HCT116 (cell line): ENCODE measurements at regions not wholly inside any gene's neighbourhood (a gene's known extent, or its start where the extent isn't known, plus 50 kb on each side); places are given as distances from the start of the nearest gene placed in this dataset.

Experiments
- EGR1 ChIP-seq: IDR thresholded peaks from 2 replicates; pipeline ENCODE4 v1.6.1; 2012; ENCODE audit warnings: low read depth
- ELF1 ChIP-seq: IDR thresholded peaks from 2 replicates; pipeline ENCODE4 v1.6.1; 2012; ENCODE audit warnings: low read depth, borderline replicate concordance
- EZH2phosphoT487 ChIP-seq: fragments of 200-600 bp; IDR thresholded peaks from 2 replicates; pipeline ENCODE4 v1.6.1; 2018; ENCODE audit warnings: antibody characterized with exemption, borderline replicate concordance
- JUND ChIP-seq: IDR thresholded peaks from 2 replicates; pipeline ENCODE4 v1.6.1; 2012
- MAX ChIP-seq: IDR thresholded peaks from 2 replicates; pipeline ENCODE4 v1.6.1; 2012
- POLR2A ChIP-seq: IDR thresholded peaks from 2 replicates; pipeline ENCODE4 v1.7.0; 2011; ENCODE audit warnings: borderline replicate concordance; ENCODE audit not compliant: insufficient read depth, insufficient read length; ENCODE audit errors: extremely low read depth
- POLR2AphosphoS5 ChIP-seq: IDR thresholded peaks from 2 replicates; pipeline ENCODE4 v1.6.1; 2011; ENCODE audit warnings: mild to moderate bottlenecking, low read depth, low read length, moderate library complexity
- SRF ChIP-seq: IDR thresholded peaks from 2 replicates; pipeline ENCODE4 v1.6.1; 2012; ENCODE audit warnings: low read depth
- TCF7L2 ChIP-seq: IDR thresholded peaks from 2 replicates; pipeline ENCODE4 v1.7.0; 2011; ENCODE audit warnings: borderline replicate concordance, inconsistent platforms; ENCODE audit not compliant: insufficient read depth, insufficient read length; ENCODE audit errors: extremely low read depth
- TF ChIP-seq, protein P1 (sequence below), 3 experiments: fragments of 200-600 bp in 1 of 3; sonication (generic) in 1 of 3; IDR thresholded peaks in 2 of 3; conservative IDR thresholded peaks in 1 of 3; 2 replicates each; pipeline ENCODE4 v1.5.1; 2012 to 2017; ENCODE audit warnings: low read depth in 2 of 3, low read length in 2 of 3, antibody characterized with exemption in 1 of 3, borderline replicate concordance in 1 of 3, control low read depth in 1 of 3, mild to moderate bottlenecking in 1 of 3, mixed read lengths in 1 of 3, mixed run types in 1 of 3, moderate library complexity in 1 of 3; ENCODE audit not compliant: insufficient read depth in 1 of 3
- TF ChIP-seq, protein P2 (sequence below): IDR thresholded peaks from 2 replicates; pipeline ENCODE4 v1.6.1; 2012

DNA sequence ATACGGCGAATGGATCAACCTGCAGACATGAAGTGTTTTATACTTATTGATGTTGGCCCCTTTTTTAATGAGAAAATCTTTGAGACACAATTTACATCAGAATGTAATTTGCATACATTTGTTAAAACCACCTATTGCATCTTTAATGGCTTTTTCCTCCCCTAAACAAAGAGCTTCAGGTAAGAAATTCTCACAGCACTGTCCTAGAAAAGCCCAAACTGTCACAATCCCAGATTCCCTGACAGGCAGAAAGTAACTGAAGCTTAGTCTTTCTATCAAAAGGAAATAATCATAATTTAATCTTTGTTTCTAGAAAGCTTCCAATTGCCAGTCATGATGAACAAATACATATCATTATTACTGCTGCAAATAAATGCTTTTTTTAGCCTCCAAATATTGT lies 407.9 kb downstream of the TMA16 start:
- TF ChIP-seq EGR1 (no peak), POLR2A (no peak), POLR2AphosphoS5 (no peak), TCF7L2 (no peak), JUND (no peak), MAX (no peak), EZH2phosphoT487 (no peak), SRF (no peak), ELF1 (no peak)
- TF ChIP-seq, protein P1, sequence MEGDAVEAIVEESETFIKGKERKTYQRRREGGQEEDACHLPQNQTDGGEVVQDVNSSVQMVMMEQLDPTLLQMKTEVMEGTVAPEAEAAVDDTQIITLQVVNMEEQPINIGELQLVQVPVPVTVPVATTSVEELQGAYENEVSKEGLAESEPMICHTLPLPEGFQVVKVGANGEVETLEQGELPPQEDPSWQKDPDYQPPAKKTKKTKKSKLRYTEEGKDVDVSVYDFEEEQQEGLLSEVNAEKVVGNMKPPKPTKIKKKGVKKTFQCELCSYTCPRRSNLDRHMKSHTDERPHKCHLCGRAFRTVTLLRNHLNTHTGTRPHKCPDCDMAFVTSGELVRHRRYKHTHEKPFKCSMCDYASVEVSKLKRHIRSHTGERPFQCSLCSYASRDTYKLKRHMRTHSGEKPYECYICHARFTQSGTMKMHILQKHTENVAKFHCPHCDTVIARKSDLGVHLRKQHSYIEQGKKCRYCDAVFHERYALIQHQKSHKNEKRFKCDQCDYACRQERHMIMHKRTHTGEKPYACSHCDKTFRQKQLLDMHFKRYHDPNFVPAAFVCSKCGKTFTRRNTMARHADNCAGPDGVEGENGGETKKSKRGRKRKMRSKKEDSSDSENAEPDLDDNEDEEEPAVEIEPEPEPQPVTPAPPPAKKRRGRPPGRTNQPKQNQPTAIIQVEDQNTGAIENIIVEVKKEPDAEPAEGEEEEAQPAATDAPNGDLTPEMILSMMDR (IDR thresholded peaks at IDR 0.05 in 2 of 3, conservative IDR thresholded peaks at IDR 0.05 in 1 of 3; ENCODE audit: borderline replicate concordance in 1 of 3, insufficient read depth in 1 of 3, low read depth in 2 of 3, low read length in 2 of 3), result no peak
- TF ChIP-seq, protein P2, sequence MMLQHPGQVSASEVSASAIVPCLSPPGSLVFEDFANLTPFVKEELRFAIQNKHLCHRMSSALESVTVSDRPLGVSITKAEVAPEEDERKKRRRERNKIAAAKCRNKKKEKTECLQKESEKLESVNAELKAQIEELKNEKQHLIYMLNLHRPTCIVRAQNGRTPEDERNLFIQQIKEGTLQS, result no peak
